GM18951 (cell line): ENCODE measurements at regions not wholly inside any gene's neighbourhood (a gene's known extent, or its start where the extent isn't known, plus 50 kb on each side); places are given as distances from the start of the nearest gene placed in this dataset.
"Not testable (repeated sequence)": the region's sequence is repeated elsewhere in the genome, so short reads cannot be mapped to it uniquely, and the experiment has no call there.

Source experiments
- POLR2A ChIP-seq: IDR thresholded peaks from 4 replicates; pipeline ENCODE4 v1.6.1; 2011; ENCODE audit warnings: mild to moderate bottlenecking; ENCODE audit not compliant: insufficient read length, insufficient read depth; ENCODE audit errors: extremely low read depth
- in situ Hi-C: fragments of 300-500 bp; cut with MboI; formaldehyde crosslinking; loops from one replicate; pipeline ENCODE4 v1.12.0; 2022; ENCODE audit warnings: low sequenced_read_pairs, mixed read lengths, inconsistent platforms; ENCODE audit not compliant: unreplicated experiment

GRCh38 chrX:13404364-13404763, 84.5 kb upstream of the ATXN3L start:
- no peak for TF ChIP-seq POLR2A
- in situ Hi-C loops, result no loop called here

- in situ Hi-C loops, result no loop called here
- TF ChIP-seq POLR2A, result no peak
These were observed 81.9 kb upstream of the ATXN3L start for GRCh38 chrX:13401724-13402123.

GRCh38 chrX:13398839-13399238, 79.0 kb upstream of the ATXN3L start:
- no peak for TF ChIP-seq POLR2A
- in situ Hi-C loops, result no loop called here

GRCh38 chrX:13397878-13398818, 78.3 kb upstream of the ATXN3L start:
- in situ Hi-C loops, result no loop called here
- no peak for TF ChIP-seq POLR2A

GRCh38 chrX:13396924-13397323, 77.1 kb upstream of the ATXN3L start:
- in situ Hi-C loops, result no loop called here
- TF ChIP-seq POLR2A, result no peak

- in situ Hi-C loops, result no loop called here
- no peak for TF ChIP-seq POLR2A
These were observed 69.6 kb upstream of the ATXN3L start for GRCh38 chrX:13389501-13389900.

GRCh38 chrX:13387666-13388494, 68.0 kb upstream of the ATXN3L start:
- no peak for TF ChIP-seq POLR2A
- in situ Hi-C loops, result no loop called here

GRCh38 chrX:13386636-13387035, 66.8 kb upstream of the ATXN3L start:
- in situ Hi-C loops, result no loop called here
- TF ChIP-seq POLR2A, result no peak

- no peak for TF ChIP-seq POLR2A
- in situ Hi-C loops, result no loop called here
These were observed 66.2 kb upstream of the ATXN3L start for GRCh38 chrX:13386092-13386491.

GRCh38 chrX:13383907-13384306, 64.1 kb upstream of the ATXN3L start:
- in situ Hi-C loops, result no loop called here
- TF ChIP-seq POLR2A, result no peak

- in situ Hi-C loops, result no loop called here
- TF ChIP-seq POLR2A, result no peak
These were observed 61.7 kb upstream of the ATXN3L start for GRCh38 chrX:13381514-13381913.

- no peak for TF ChIP-seq POLR2A
- in situ Hi-C loops, result no loop called here
These were observed 60.4 kb upstream of the ATXN3L start for GRCh38 chrX:13380211-13380610.

GRCh38 chrX:13378562-13379518, 59.0 kb upstream of the ATXN3L start:
- in situ Hi-C loops, result not testable (repeated sequence)
